H54 (cell line): ENCODE measurements at regions not wholly inside any gene's neighbourhood (a gene's known extent, or its start where the extent isn't known, plus 50 kb on each side); places are given as distances from the start of the nearest gene placed in this dataset.

Source experiments
- DNase-seq: peaks from one replicate; pipeline ENCODE4 v3.0.0; 2011; ENCODE audit warnings: low spot score, mixed read lengths; ENCODE audit not compliant: insufficient read length
- FAIRE-seq: peaks from 3 replicates; lab custom pipeline; 2011; peaks lifted over from hg19 to GRCh38; lab: Jason Lieb, UNC
- POLR2A ChIP-seq: IDR thresholded peaks from 2 replicates; pipeline ENCODE4 v1.6.1; 2011; ENCODE audit warnings: low read depth, mild to moderate bottlenecking, low read length

- no peak for DNase-seq
- TF ChIP-seq POLR2A, result no peak
- no peak for FAIRE-seq
Observed at GRCh38 chr18:55886886-55887285, 298.9 kb upstream of the TCF4 start.

- FAIRE-seq, result no peak
- DNase-seq, result no peak
- TF ChIP-seq POLR2A, result no peak
Observed at GRCh38 chr18:55884498-55884897, 296.5 kb upstream of the TCF4 start.

- DNase-seq (no peak), FAIRE-seq (no peak)
- TF ChIP-seq POLR2A, result no peak
Observed at GRCh38 chr18:55880617-55881016, 292.6 kb upstream of the TCF4 start.

- TF ChIP-seq POLR2A, result no peak
- no peak for FAIRE-seq
- no peak for DNase-seq
Observed at GRCh38 chr18:55879331-55879730, 291.3 kb upstream of the TCF4 start.

- FAIRE-seq, result no peak
- DNase-seq, result no peak
- TF ChIP-seq POLR2A, result no peak
Observed at GRCh38 chr18:55878224-55878623, 290.2 kb upstream of the TCF4 start.

GRCh38 chr18:55877321-55877720 lies 289.3 kb upstream of the TCF4 start:
- no peak for TF ChIP-seq POLR2A
- no peak for FAIRE-seq

GRCh38 chr18:55876254-55876653 lies 288.3 kb upstream of the TCF4 start:
- FAIRE-seq (no peak), DNase-seq (no peak)
- no peak for TF ChIP-seq POLR2A

More at GRCh38 chr18:55877321-55877720, 289.3 kb upstream of the TCF4 start:
- no peak for DNase-seq

GRCh38 chr18:55875371-55875901 lies 287.4 kb upstream of the TCF4 start:
- DNase-seq (no peak), FAIRE-seq (no peak)
- no peak for TF ChIP-seq POLR2A

- no peak for TF ChIP-seq POLR2A
- DNase-seq (no peak), FAIRE-seq (peak; percentile 11)
Observed at GRCh38 chr18:55869556-55870501, 281.8 kb upstream of the TCF4 start.

- FAIRE-seq (peak; percentile 36), DNase-seq (no peak)
- TF ChIP-seq POLR2A, result no peak
Observed at GRCh38 chr18:55868909-55869308, 280.9 kb upstream of the TCF4 start.

GRCh38 chr18:55866886-55867285 lies 278.9 kb upstream of the TCF4 start:
- TF ChIP-seq POLR2A, result no peak
- no peak for DNase-seq
- no peak for FAIRE-seq

GRCh38 chr18:55866006-55866405 lies 278.0 kb upstream of the TCF4 start:
- TF ChIP-seq POLR2A, result no peak
- FAIRE-seq (no peak), DNase-seq (no peak)

- no peak for TF ChIP-seq POLR2A
- DNase-seq (no peak), FAIRE-seq (no peak)
Observed at GRCh38 chr18:55864281-55864680, 276.3 kb upstream of the TCF4 start.

- no peak for FAIRE-seq
- DNase-seq, result no peak
- TF ChIP-seq POLR2A, result no peak
Observed at GRCh38 chr18:55863876-55864275, 275.9 kb upstream of the TCF4 start.

GRCh38 chr18:55863391-55863706 lies 275.4 kb upstream of the TCF4 start:
- no peak for FAIRE-seq
- no peak for TF ChIP-seq POLR2A
- no peak for DNase-seq
